ENCODE measurements at regions not wholly inside any gene's neighbourhood (a gene's known extent, or its start where the extent isn't known, plus 50 kb on each side); places are given as distances from the start of the nearest gene placed in this dataset.

GRCh38 chrX:33273535-33273934, 62.2 kb upstream of the DMD start:
- Histone ChIP-seq H3K27ac (replicated peaks) (no peak overlapping the region), H3K4me3 (replicated peaks; ENCODE audit: insufficient read depth, low read length) (no peak overlapping the region), H3K27me3 (ENCODE audit: insufficient read depth, poor library complexity, severe bottlenecking) (no peaks in the 10 kb centered on the region)
- no peak for TF ChIP-seq SPI1 (IDR thresholded peaks at IDR 0.05; ENCODE audit: borderline replicate concordance, low read depth)
- TF ChIP-seq POLR2AphosphoS5 (IDR thresholded peaks at IDR 0.05; ENCODE audit: low read depth), result no peak
- TF ChIP-seq, protein P1, sequence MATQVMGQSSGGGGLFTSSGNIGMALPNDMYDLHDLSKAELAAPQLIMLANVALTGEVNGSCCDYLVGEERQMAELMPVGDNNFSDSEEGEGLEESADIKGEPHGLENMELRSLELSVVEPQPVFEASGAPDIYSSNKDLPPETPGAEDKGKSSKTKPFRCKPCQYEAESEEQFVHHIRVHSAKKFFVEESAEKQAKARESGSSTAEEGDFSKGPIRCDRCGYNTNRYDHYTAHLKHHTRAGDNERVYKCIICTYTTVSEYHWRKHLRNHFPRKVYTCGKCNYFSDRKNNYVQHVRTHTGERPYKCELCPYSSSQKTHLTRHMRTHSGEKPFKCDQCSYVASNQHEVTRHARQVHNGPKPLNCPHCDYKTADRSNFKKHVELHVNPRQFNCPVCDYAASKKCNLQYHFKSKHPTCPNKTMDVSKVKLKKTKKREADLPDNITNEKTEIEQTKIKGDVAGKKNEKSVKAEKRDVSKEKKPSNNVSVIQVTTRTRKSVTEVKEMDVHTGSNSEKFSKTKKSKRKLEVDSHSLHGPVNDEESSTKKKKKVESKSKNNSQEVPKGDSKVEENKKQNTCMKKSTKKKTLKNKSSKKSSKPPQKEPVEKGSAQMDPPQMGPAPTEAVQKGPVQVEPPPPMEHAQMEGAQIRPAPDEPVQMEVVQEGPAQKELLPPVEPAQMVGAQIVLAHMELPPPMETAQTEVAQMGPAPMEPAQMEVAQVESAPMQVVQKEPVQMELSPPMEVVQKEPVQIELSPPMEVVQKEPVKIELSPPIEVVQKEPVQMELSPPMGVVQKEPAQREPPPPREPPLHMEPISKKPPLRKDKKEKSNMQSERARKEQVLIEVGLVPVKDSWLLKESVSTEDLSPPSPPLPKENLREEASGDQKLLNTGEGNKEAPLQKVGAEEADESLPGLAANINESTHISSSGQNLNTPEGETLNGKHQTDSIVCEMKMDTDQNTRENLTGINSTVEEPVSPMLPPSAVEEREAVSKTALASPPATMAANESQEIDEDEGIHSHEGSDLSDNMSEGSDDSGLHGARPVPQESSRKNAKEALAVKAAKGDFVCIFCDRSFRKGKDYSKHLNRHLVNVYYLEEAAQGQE (IDR thresholded peaks at IDR 0.05; ENCODE audit: insufficient replicate concordance, low read depth), result no peak
- TF ChIP-seq, protein P2, sequence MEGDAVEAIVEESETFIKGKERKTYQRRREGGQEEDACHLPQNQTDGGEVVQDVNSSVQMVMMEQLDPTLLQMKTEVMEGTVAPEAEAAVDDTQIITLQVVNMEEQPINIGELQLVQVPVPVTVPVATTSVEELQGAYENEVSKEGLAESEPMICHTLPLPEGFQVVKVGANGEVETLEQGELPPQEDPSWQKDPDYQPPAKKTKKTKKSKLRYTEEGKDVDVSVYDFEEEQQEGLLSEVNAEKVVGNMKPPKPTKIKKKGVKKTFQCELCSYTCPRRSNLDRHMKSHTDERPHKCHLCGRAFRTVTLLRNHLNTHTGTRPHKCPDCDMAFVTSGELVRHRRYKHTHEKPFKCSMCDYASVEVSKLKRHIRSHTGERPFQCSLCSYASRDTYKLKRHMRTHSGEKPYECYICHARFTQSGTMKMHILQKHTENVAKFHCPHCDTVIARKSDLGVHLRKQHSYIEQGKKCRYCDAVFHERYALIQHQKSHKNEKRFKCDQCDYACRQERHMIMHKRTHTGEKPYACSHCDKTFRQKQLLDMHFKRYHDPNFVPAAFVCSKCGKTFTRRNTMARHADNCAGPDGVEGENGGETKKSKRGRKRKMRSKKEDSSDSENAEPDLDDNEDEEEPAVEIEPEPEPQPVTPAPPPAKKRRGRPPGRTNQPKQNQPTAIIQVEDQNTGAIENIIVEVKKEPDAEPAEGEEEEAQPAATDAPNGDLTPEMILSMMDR (IDR thresholded peaks at IDR 0.05; ENCODE audit: insufficient read depth, low read length), result no peak
- TF ChIP-seq GABPA (IDR thresholded peaks at IDR 0.05; ENCODE audit: low read depth), result no peak
- DNase-seq (ENCODE audit: low read depth in 1 of 2, low spot score in 1 of 2), result no peak

GRCh38 chrX:33272986-33273385, 61.6 kb upstream of the DMD start:
- no peaks in the 10 kb centered on the region for H3K27me3 ChIP-seq (ENCODE audit: insufficient read depth, poor library complexity, severe bottlenecking)
- H3K27ac ChIP-seq (replicated peaks), result no peak overlapping the region
- TF ChIP-seq, protein P1 (IDR thresholded peaks at IDR 0.05; ENCODE audit: insufficient replicate concordance, low read depth), result no peak
- TF ChIP-seq GABPA (IDR thresholded peaks at IDR 0.05; ENCODE audit: low read depth) (no peak), SPI1 (IDR thresholded peaks at IDR 0.05; ENCODE audit: borderline replicate concordance, low read depth) (no peak), POLR2AphosphoS5 (IDR thresholded peaks at IDR 0.05; ENCODE audit: low read depth) (no peak)
- TF ChIP-seq, protein P2 (IDR thresholded peaks at IDR 0.05; ENCODE audit: insufficient read depth, low read length), result no peak
- no peak overlapping the region for H3K4me3 ChIP-seq (replicated peaks; ENCODE audit: insufficient read depth, low read length)
- DNase-seq (ENCODE audit: low read depth in 1 of 2, low spot score in 1 of 2), result no peak

All from HL-60 (cell line).